ENCODE measurements at regions not wholly inside any gene's neighbourhood (a gene's known extent, or its start where the extent isn't known, plus 50 kb on each side); places are given as distances from the start of the nearest gene placed in this dataset.
"Not testable (repeated sequence)": the region's sequence is repeated elsewhere in the genome, so short reads cannot be mapped to it uniquely, and the experiment has no call there.

- no peaks in the 10 kb centered on the region for H3F3A ChIP-seq (ENCODE audit: low read length, unreplicated experiment)
- CTCF ChIA-PET, result no interaction called here
- H3K27ac ChIP-seq (ENCODE audit: low read length), result no peak overlapping the region
- H3K4me2 ChIP-seq (ENCODE audit: low read length), result no peak overlapping the region
- TF ChIP-seq, protein P1, sequence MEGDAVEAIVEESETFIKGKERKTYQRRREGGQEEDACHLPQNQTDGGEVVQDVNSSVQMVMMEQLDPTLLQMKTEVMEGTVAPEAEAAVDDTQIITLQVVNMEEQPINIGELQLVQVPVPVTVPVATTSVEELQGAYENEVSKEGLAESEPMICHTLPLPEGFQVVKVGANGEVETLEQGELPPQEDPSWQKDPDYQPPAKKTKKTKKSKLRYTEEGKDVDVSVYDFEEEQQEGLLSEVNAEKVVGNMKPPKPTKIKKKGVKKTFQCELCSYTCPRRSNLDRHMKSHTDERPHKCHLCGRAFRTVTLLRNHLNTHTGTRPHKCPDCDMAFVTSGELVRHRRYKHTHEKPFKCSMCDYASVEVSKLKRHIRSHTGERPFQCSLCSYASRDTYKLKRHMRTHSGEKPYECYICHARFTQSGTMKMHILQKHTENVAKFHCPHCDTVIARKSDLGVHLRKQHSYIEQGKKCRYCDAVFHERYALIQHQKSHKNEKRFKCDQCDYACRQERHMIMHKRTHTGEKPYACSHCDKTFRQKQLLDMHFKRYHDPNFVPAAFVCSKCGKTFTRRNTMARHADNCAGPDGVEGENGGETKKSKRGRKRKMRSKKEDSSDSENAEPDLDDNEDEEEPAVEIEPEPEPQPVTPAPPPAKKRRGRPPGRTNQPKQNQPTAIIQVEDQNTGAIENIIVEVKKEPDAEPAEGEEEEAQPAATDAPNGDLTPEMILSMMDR (conservative IDR thresholded peaks at IDR 0.05; ENCODE audit: low read depth, low read length), result no peak
- TF ChIP-seq EZH2 (IDR thresholded peaks at IDR 0.05; ENCODE audit: low read length, unreplicated experiment) (no peak), EZH2phosphoT487 (IDR thresholded peaks at IDR 0.05; ENCODE audit: borderline replicate concordance, low read length) (no peak)
- H2AFZ ChIP-seq (ENCODE audit: low read length), result no peak overlapping the region
- 0 out of 2 replicates have a peak, but pooled peaks cover 5% of the 10 kb centered on the region for H3K9me3 ChIP-seq (ENCODE audit: low read length)
- H3K4me3 ChIP-seq (ENCODE audit: low read length), result no peak overlapping the region
- no TSS peak for BruUV-seq (replicated peaks)
- intact Hi-C loops (cut with micrococcal nuclease), result no loop called here
- no peaks in the 10 kb centered on the region for H3K27me3 ChIP-seq (ENCODE audit: low read length)
- ATAC-seq, result no peak
- H4K20me1 ChIP-seq (ENCODE audit: low read length), result no peaks in the 10 kb centered on the region
- H3K36me3 ChIP-seq (ENCODE audit: low read depth, low read length), result no peaks in the 10 kb centered on the region
- no peaks in the 10 kb centered on the region for H3K79me2 ChIP-seq (ENCODE audit: low read length)
- H3K9me2 ChIP-seq (replicated peaks; ENCODE audit: low read length), result no peaks in the 10 kb centered on the region
- POLR2A ChIA-PET (ENCODE audit: unreplicated experiment), result no interaction called here
- no peak overlapping the region for H3K9ac ChIP-seq (ENCODE audit: low read length)
- no peaks in the 10 kb centered on the region for H3K4me1 ChIP-seq (ENCODE audit: insufficient read depth, low read length)
- no peak for DNase-seq
These were observed 197.0 kb upstream of the NMUR2 start for GRCh38 chr5:152601806-152602732.

DNA sequence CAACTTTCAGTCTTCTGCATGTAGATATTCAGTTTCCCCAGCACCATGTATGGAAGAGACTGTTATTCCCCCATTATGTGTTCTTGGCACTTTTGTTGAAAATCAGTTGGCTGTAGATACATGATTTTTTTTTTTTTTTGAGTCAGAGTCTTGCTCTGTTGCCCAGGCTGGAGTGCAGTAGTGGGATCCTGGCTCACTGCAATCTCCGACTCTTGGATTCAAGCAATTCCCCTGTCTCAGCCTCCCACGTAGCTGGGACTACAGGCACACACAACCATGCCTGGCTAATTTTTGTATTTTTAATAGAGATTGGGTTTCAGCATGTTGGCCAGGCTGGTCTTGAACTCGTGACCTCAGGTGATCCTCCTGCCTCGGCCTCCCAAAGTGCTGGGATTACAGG is 201.0 kb upstream of the NMUR2 start:
- H3K9me2 ChIP-seq (replicated peaks; ENCODE audit: low read length); H3K27me3 ChIP-seq (ENCODE audit: low read length); H2AFZ ChIP-seq (ENCODE audit: low read length); H3K4me3 ChIP-seq (ENCODE audit: low read length); BruUV-seq (replicated peaks); H3K4me1 ChIP-seq (ENCODE audit: insufficient read depth, low read length); H3K4me2 ChIP-seq (ENCODE audit: low read length); H3K79me2 ChIP-seq (ENCODE audit: low read length); intact Hi-C loops (cut with micrococcal nuclease); DNase-seq; H3K36me3 ChIP-seq (ENCODE audit: low read depth, low read length); H3K9me3 ChIP-seq (ENCODE audit: low read length); H3F3A ChIP-seq (ENCODE audit: low read length, unreplicated experiment); H3K27ac ChIP-seq (ENCODE audit: low read length); H4K20me1 ChIP-seq (ENCODE audit: low read length); H3K9ac ChIP-seq (ENCODE audit: low read length); POLR2A ChIA-PET (ENCODE audit: unreplicated experiment); CTCF ChIA-PET; ATAC-seq: not testable (repeated sequence)

- no peak for TF ChIP-seq EZH2phosphoT487 (IDR thresholded peaks at IDR 0.05; ENCODE audit: borderline replicate concordance, low read length)
- no peak for TF ChIP-seq EZH2 (IDR thresholded peaks at IDR 0.05; ENCODE audit: low read length, unreplicated experiment)
- TF ChIP-seq, protein P1 (conservative IDR thresholded peaks at IDR 0.05; ENCODE audit: low read depth, low read length), result no peak
These were observed 201.8 kb upstream of the NMUR2 start for GRCh38 chr5:152606776-152607364.

More at GRCh38 chr5:152606776-152607364, 201.8 kb upstream of the NMUR2 start:
- Histone ChIP-seq H3F3A (ENCODE audit: low read length, unreplicated experiment) (no peaks in the 10 kb centered on the region), H2AFZ (ENCODE audit: low read length) (no peak overlapping the region), H3K9me2 (replicated peaks; ENCODE audit: low read length) (no peaks in the 10 kb centered on the region), H3K4me1 (ENCODE audit: insufficient read depth, low read length) (no peaks in the 10 kb centered on the region), H3K36me3 (ENCODE audit: low read depth, low read length) (no peaks in the 10 kb centered on the region), H3K9ac (ENCODE audit: low read length) (no peak overlapping the region), H3K4me2 (ENCODE audit: low read length) (no peak overlapping the region), H3K9me3 (ENCODE audit: low read length) (no peaks in the 10 kb centered on the region), H3K27ac (ENCODE audit: low read length) (no peak overlapping the region), H3K27me3 (ENCODE audit: low read length) (no peaks in the 10 kb centered on the region), H4K20me1 (ENCODE audit: low read length) (no peaks in the 10 kb centered on the region), H3K79me2 (ENCODE audit: low read length) (no peaks in the 10 kb centered on the region), H3K4me3 (ENCODE audit: low read length) (no peak overlapping the region)
- intact Hi-C loops (cut with micrococcal nuclease), result no loop called here
- no TSS peak for BruUV-seq (replicated peaks)
- ATAC-seq (no peak), DNase-seq (no peak)
- ChIA-PET CTCF (no interaction called here), POLR2A (ENCODE audit: unreplicated experiment) (no interaction called here)
